Ovary (tissue), 3 donors: ENCODE measurements at regions not wholly inside any gene's neighbourhood (a gene's known extent, or its start where the extent isn't known, plus 50 kb on each side); places are given as distances from the start of the nearest gene placed in this dataset.

Experiments used
- POLR2A ChIP-seq: fragments of 450-650 bp; IDR thresholded peaks from one replicate; pipeline ENCODE4 v1.6.1; 2017; ENCODE audit warnings: antibody characterized with exemption, mild to moderate bottlenecking, moderate library complexity
- TF ChIP-seq, protein P1 (sequence below), 3 donors: fragments of 450-650 bp in 2 of 3; fragments of 200-600 bp in 1 of 3; IDR thresholded peaks; one replicate each; pipeline versions ENCODE4 v1.5.1 to v1.8.0; 2016 to 2022; ENCODE audit warnings: antibody characterized with exemption in 3 of 3, mild to moderate bottlenecking in 1 of 3
- donor health status: DM: no; HTN: no; CAD: no.

DNA sequence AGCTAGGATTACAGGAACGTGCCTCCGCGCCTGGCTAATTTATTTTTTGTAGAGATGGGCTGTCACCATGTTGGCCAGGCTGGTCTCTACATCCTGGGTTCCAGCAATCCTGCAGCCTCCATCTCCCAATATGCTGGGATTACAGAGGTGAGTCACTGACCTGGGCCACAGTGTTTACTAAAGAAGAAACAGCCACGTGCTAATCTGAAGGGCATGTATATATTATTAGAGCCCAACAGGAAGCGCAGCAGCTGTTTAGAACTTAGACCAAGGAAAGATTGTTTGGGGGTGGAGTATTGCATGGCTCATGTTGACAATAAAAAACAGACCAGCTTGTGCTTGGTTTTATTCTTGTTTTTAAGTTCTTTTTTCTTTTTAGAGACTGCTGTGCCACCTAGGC is 60.2 kb downstream of the HAPSTR1 start:
- TF ChIP-seq, protein P1, sequence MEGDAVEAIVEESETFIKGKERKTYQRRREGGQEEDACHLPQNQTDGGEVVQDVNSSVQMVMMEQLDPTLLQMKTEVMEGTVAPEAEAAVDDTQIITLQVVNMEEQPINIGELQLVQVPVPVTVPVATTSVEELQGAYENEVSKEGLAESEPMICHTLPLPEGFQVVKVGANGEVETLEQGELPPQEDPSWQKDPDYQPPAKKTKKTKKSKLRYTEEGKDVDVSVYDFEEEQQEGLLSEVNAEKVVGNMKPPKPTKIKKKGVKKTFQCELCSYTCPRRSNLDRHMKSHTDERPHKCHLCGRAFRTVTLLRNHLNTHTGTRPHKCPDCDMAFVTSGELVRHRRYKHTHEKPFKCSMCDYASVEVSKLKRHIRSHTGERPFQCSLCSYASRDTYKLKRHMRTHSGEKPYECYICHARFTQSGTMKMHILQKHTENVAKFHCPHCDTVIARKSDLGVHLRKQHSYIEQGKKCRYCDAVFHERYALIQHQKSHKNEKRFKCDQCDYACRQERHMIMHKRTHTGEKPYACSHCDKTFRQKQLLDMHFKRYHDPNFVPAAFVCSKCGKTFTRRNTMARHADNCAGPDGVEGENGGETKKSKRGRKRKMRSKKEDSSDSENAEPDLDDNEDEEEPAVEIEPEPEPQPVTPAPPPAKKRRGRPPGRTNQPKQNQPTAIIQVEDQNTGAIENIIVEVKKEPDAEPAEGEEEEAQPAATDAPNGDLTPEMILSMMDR (IDR thresholded peaks at IDR 0.05), result no peak
- TF ChIP-seq POLR2A, result no peak
